Keratinocyte (primary cell): ENCODE measurements at regions not wholly inside any gene's neighbourhood (a gene's known extent, or its start where the extent isn't known, plus 50 kb on each side); places are given as distances from the start of the nearest gene placed in this dataset.
"Not testable (repeated sequence)": the region's sequence is repeated elsewhere in the genome, so short reads cannot be mapped to it uniquely, and the experiment has no call there.

Experiments used
- DNase-seq: peaks from one replicate; pipeline ENCODE4 v3.0.0-alpha.2; 2011; ENCODE audit warnings: low read depth, missing footprints, low spot score
- FAIRE-seq: peaks from 2 replicates; lab custom pipeline; 2011; peaks lifted over from hg19 to GRCh38; lab: Jason Lieb, UNC
- H2AFZ ChIP-seq: 2 replicates; pipeline ENCODE4 v1.6.0; 2012; ENCODE audit warnings: low read length, control low read depth, inconsistent platforms; ENCODE audit not compliant: control insufficient read depth
- H3K27ac ChIP-seq: 2 replicates; pipeline ENCODE4 v1.5.1; 2011; ENCODE audit warnings: low read length; ENCODE audit not compliant: control insufficient read depth, insufficient read depth
- H3K27me3 ChIP-seq: 3 replicates; pipeline ENCODE4 v1.6.0; 2011; ENCODE audit warnings: low read length; ENCODE audit not compliant: control insufficient read depth, insufficient read depth; ENCODE audit errors: extremely low read depth
- H3K36me3 ChIP-seq, 2 experiments: 2 replicates in 1 of 2; 3 replicates in 1 of 2; pipeline ENCODE4 v1.5.1; 2011; ENCODE audit warnings: low read length in 2 of 2, mild to moderate bottlenecking in 1 of 2; ENCODE audit not compliant: control insufficient read depth in 2 of 2, insufficient read depth in 2 of 2; ENCODE audit errors: extremely low read depth in 1 of 2
- H3K4me1 ChIP-seq: 3 replicates; pipeline ENCODE4 v1.5.1; 2011; ENCODE audit warnings: low read length; ENCODE audit not compliant: control insufficient read depth, insufficient read depth; ENCODE audit errors: extremely low read depth
- H3K4me2 ChIP-seq: 3 replicates; pipeline ENCODE4 v1.6.0; 2011; ENCODE audit warnings: low read depth, low read length; ENCODE audit not compliant: control insufficient read depth, insufficient read depth; ENCODE audit errors: extremely low read depth
- H3K4me3 ChIP-seq, 3 experiments: fragments of 200-600 bp in 1 of 3; sonication (generic) in 1 of 3; 2 replicates in 2 of 3; 3 replicates in 1 of 3; pipeline ENCODE4 v1.5.1; 2011 to 2016; ENCODE audit warnings: low read length in 3 of 3, mild to moderate bottlenecking in 3 of 3, control low read depth in 2 of 3, inconsistent platforms in 1 of 3, low read depth in 1 of 3, mixed read lengths in 1 of 3, mixed run types in 1 of 3, moderate library complexity in 1 of 3; ENCODE audit not compliant: control insufficient read depth in 2 of 3, insufficient read depth in 2 of 3; ENCODE audit errors: extremely low read depth in 1 of 3
- H3K79me2 ChIP-seq: 2 replicates; pipeline ENCODE4 v1.6.0; 2012; ENCODE audit warnings: low read length; ENCODE audit not compliant: control insufficient read depth, insufficient read depth
- H3K9ac ChIP-seq: 3 replicates; pipeline ENCODE4 v1.6.0; 2011; ENCODE audit warnings: low read length; ENCODE audit not compliant: control insufficient read depth, insufficient read depth; ENCODE audit errors: extremely low read depth
- H3K9me1 ChIP-seq: 3 replicates; pipeline ENCODE4 v1.6.0; 2011; ENCODE audit warnings: low read length; ENCODE audit not compliant: control insufficient read depth, insufficient read depth; ENCODE audit errors: extremely low read depth
- H3K9me3 ChIP-seq: 2 replicates; pipeline ENCODE4 v1.5.1; 2012; ENCODE audit warnings: low read depth, low read length; ENCODE audit not compliant: control insufficient read depth
- H4K20me1 ChIP-seq: 3 replicates; pipeline ENCODE4 v1.6.0; 2011; ENCODE audit warnings: low read length; ENCODE audit not compliant: control insufficient read depth, insufficient read depth; ENCODE audit errors: extremely low read depth
- EZH2 ChIP-seq: IDR thresholded peaks from one replicate; pipeline ENCODE4 v1.6.1; 2012; ENCODE audit warnings: inconsistent platforms, mild to moderate bottlenecking, low read length, moderate library complexity
- dilution Hi-C: fragments of 300-500 bp; cut with MboI; formaldehyde crosslinking; loops from one replicate; pipeline ENCODE4 v1.7.0; 2020; ENCODE audit warnings: low sequenced_read_pairs; ENCODE audit not compliant: extremely low pct_ligation_motif_present
- TF ChIP-seq, protein P1 (sequence below), 3 experiments: IDR thresholded peaks in 1 of 3; conservative IDR thresholded peaks in 1 of 3; optimal IDR thresholded peaks in 1 of 3; 2 replicates in 2 of 3; 3 replicates in 1 of 3; pipeline versions ENCODE3 to v1.5.1; 2011; ENCODE audit warnings: low read length in 3 of 3, mild to moderate bottlenecking in 3 of 3, moderate library complexity in 2 of 3, control low read depth in 1 of 3, inconsistent platforms in 1 of 3; ENCODE audit not compliant: insufficient read depth in 2 of 3; ENCODE audit errors: extremely low read depth in 1 of 3

DNA sequence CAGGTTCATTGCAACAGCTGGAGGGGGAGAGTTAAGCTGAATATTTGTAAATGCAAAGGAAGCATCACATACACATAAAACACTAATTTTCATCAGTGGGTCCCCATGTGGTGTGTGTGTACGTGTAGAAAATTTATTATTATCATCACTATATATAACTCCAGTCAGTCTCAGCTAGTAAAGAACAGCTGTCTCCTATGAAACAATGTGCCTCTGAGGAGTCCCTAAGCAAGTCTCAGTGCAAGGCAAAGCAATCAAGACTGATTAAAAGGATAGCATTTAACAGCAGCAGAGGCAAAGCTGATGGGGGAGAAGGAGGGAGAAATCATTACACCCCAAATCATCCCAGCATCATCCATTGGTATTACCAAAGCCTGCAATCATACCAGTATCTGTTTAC, 104.2 kb upstream of the MARCHF11 start:
- Histone ChIP-seq H3K9me3 (no peaks in the 10 kb centered on the region), H3K27ac (no peak overlapping the region), H3K4me3 (no peak overlapping the region), H3K4me1 (no peaks in the 10 kb centered on the region), H3K36me3 (no peaks in the 10 kb centered on the region), H3K4me2 (no peak overlapping the region), H3K79me2 (no peaks in the 10 kb centered on the region), H3K27me3 (no peaks in the 10 kb centered on the region), H2AFZ (no peak overlapping the region), H4K20me1 (no peaks in the 10 kb centered on the region), H3K9ac (no peak overlapping the region), H3K9me1 (no peaks in the 10 kb centered on the region)
- DNase-seq (no peak), FAIRE-seq (no peak)
- TF ChIP-seq EZH2: no peak
- TF ChIP-seq, protein P1, sequence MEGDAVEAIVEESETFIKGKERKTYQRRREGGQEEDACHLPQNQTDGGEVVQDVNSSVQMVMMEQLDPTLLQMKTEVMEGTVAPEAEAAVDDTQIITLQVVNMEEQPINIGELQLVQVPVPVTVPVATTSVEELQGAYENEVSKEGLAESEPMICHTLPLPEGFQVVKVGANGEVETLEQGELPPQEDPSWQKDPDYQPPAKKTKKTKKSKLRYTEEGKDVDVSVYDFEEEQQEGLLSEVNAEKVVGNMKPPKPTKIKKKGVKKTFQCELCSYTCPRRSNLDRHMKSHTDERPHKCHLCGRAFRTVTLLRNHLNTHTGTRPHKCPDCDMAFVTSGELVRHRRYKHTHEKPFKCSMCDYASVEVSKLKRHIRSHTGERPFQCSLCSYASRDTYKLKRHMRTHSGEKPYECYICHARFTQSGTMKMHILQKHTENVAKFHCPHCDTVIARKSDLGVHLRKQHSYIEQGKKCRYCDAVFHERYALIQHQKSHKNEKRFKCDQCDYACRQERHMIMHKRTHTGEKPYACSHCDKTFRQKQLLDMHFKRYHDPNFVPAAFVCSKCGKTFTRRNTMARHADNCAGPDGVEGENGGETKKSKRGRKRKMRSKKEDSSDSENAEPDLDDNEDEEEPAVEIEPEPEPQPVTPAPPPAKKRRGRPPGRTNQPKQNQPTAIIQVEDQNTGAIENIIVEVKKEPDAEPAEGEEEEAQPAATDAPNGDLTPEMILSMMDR (optimal IDR thresholded peaks at IDR 0.05 in 1 of 3, IDR thresholded peaks at IDR 0.05 in 1 of 3, conservative IDR thresholded peaks at IDR 0.05 in 1 of 3; ENCODE audit: extremely low read depth in 1 of 3, insufficient read depth in 2 of 3, low read length in 3 of 3): no peak
- dilution Hi-C loops: no loop called here

GRCh38 chr5:16276859-16277258, 97.3 kb upstream of the MARCHF11 start:
- H3K4me1 ChIP-seq, DNase-seq, H3K27me3 ChIP-seq, H2AFZ ChIP-seq, H3K36me3 ChIP-seq, H3K9me3 ChIP-seq, H3K4me3 ChIP-seq, FAIRE-seq, H3K9me1 ChIP-seq, H3K27ac ChIP-seq, H3K9ac ChIP-seq, dilution Hi-C loops, H4K20me1 ChIP-seq, H3K4me2 ChIP-seq, H3K79me2 ChIP-seq: not testable (repeated sequence)

GRCh38 chr5:16271851-16272250, 92.3 kb upstream of the MARCHF11 start:
- TF ChIP-seq, protein P1 (optimal IDR thresholded peaks at IDR 0.05 in 1 of 3, IDR thresholded peaks at IDR 0.05 in 1 of 3, conservative IDR thresholded peaks at IDR 0.05 in 1 of 3; ENCODE audit: extremely low read depth in 1 of 3, insufficient read depth in 2 of 3, low read length in 3 of 3): no peak
- TF ChIP-seq EZH2: no peak
- H3K27me3 ChIP-seq: no peaks in the 10 kb centered on the region

More at GRCh38 chr5:16271851-16272250, 92.3 kb upstream of the MARCHF11 start:
- Histone ChIP-seq H3K9me3 (no peaks in the 10 kb centered on the region), H3K9ac (no peak overlapping the region), H3K79me2 (no peaks in the 10 kb centered on the region), H3K27ac (no peak overlapping the region), H3K36me3 (no peaks in the 10 kb centered on the region), H3K4me3 (no peak overlapping the region), H4K20me1 (no peaks in the 10 kb centered on the region), H3K4me2 (no peak overlapping the region), H3K9me1 (no peaks in the 10 kb centered on the region), H3K4me1 (no peaks in the 10 kb centered on the region), H2AFZ (no peak overlapping the region)
- FAIRE-seq: no peak
- DNase-seq: no peak
- dilution Hi-C loops: no loop called here
